B cell (primary cell): ENCODE measurements at regions not wholly inside any gene's neighbourhood (a gene's known extent, or its start where the extent isn't known, plus 50 kb on each side); places are given as distances from the start of the nearest gene placed in this dataset.

Source experiments
- ATAC-seq: fragments of 200-7000 bp; cut with Tn5 transposase; one replicate; pipeline ENCODE4 v1.10.0; 2021; ENCODE audit warnings: low read depth, mild to moderate bottlenecking, moderate number of reproducible peaks, moderate library complexity
- CTCF ChIA-PET: fragments of 350-600 bp; sonication (Branson Sonifier 250); formaldehyde crosslinking; loops from one replicate; lab custom pipeline; 2021; ENCODE audit warnings: antibody characterized with exemption, inconsistent platforms; lab: Charles Lee
- POLR2A ChIA-PET: fragments of 350-600 bp; sonication (Branson Sonifier 250); formaldehyde crosslinking; loops from one replicate; lab custom pipeline; 2021; ENCODE audit warnings: antibody characterized with exemption; lab: Charles Lee
- DNase-seq: peaks from one replicate; pipeline ENCODE4 v3.0.0; 2013
- H2AFZ ChIP-seq: 2 replicates; pipeline ENCODE4 v1.6.1; 2012; ENCODE audit warnings: mild to moderate bottlenecking, low read depth, low read length; ENCODE audit not compliant: insufficient read depth, poor library complexity, severe bottlenecking
- H3K27ac ChIP-seq, 2 donors: 1 replicate in 1 of 2; 2 replicates in 1 of 2; pipeline ENCODE4 v1.5.1; 2012 to 2013; ENCODE audit warnings: low read length in 2 of 2, mild to moderate bottlenecking in 2 of 2, moderate library complexity in 1 of 2
- H3K27me3 ChIP-seq, 4 experiments: fragments of 200-600 bp in 1 of 4; sonication (generic) in 1 of 4; replicated peaks in 1 of 4; 1 replicate in 2 of 4; 2 replicates in 2 of 4; pipeline versions ENCODE4 v1.6.1 to v1.7.0; 2013 to 2016; ENCODE audit warnings: low read length in 3 of 4, mild to moderate bottlenecking in 2 of 4, mixed read lengths in 1 of 4, moderate library complexity in 1 of 4; ENCODE audit not compliant: insufficient read depth in 4 of 4, control insufficient read depth in 3 of 4; ENCODE audit errors: control extremely low read depth in 1 of 4
- H3K36me3 ChIP-seq, 2 experiments: replicated peaks in 1 of 2; 1 replicate in 1 of 2; 2 replicates in 1 of 2; pipeline versions ENCODE4 v1.6.1 to v1.7.1; 2013; ENCODE audit warnings: low read length in 1 of 2; ENCODE audit not compliant: insufficient read depth in 2 of 2, control insufficient read depth in 1 of 2; ENCODE audit errors: control extremely low read depth in 1 of 2, extremely low read depth in 1 of 2
- H3K4me1 ChIP-seq, 2 donors: fragments of 200-600 bp in 1 of 2; sonication (generic) in 1 of 2; 1 replicate in 1 of 2; 2 replicates in 1 of 2; pipeline versions ENCODE4 v1.5.1 to v1.6.1; 2013 to 2017; ENCODE audit warnings: low read length in 2 of 2; ENCODE audit not compliant: control insufficient read depth in 2 of 2, insufficient read depth in 2 of 2
- H3K4me2 ChIP-seq: replicated peaks from 2 replicates; pipeline ENCODE3; 2012; ENCODE audit warnings: mild to moderate bottlenecking, low read depth, low read length; ENCODE audit not compliant: poor library complexity, severe bottlenecking
- H3K4me3 ChIP-seq, 5 experiments: fragments of 200-600 bp in 1 of 5; sonication (generic) in 1 of 5; 1 replicate in 3 of 5; 2 replicates in 2 of 5; pipeline versions ENCODE4 v1.5.1 to v1.7.0; 2011 to 2016; ENCODE audit warnings: low read length in 4 of 5, mild to moderate bottlenecking in 4 of 5, low read depth in 2 of 5, control low read depth in 1 of 5, moderate library complexity in 1 of 5; ENCODE audit not compliant: insufficient read depth in 1 of 5; ENCODE audit errors: control extremely low read depth in 1 of 5, extremely low read depth in 1 of 5
- H3K79me2 ChIP-seq: fragments of 200-600 bp; sonication (generic); one replicate; pipeline ENCODE4 v1.6.0; 2016; ENCODE audit warnings: low read length; ENCODE audit not compliant: control insufficient read depth, insufficient read depth
- H3K9ac ChIP-seq: fragments of 200-600 bp; sonication (generic); 2 replicates; pipeline ENCODE4 v1.6.1; 2017; ENCODE audit warnings: mild to moderate bottlenecking, low read length, moderate library complexity
- H3K9me3 ChIP-seq, 3 donors: one replicate each; pipeline versions ENCODE4 v1.6.1 to v1.7.1; 2013; ENCODE audit warnings: low read length in 2 of 3; ENCODE audit not compliant: control insufficient read depth in 2 of 3, insufficient read depth in 1 of 3; ENCODE audit errors: control extremely low read depth in 1 of 3
- H4K20me1 ChIP-seq: 2 replicates; pipeline ENCODE4 v1.6.0; 2012; ENCODE audit warnings: mild to moderate bottlenecking, low read length; ENCODE audit not compliant: insufficient read depth, control insufficient read depth, poor library complexity, severe bottlenecking
- H3K27ac Mint-ChIP-seq: one replicate; pipeline ENCODE4 v1.8.0; 2021; ENCODE audit warnings: mixed read lengths
- H3K27me3 Mint-ChIP-seq: one replicate; pipeline ENCODE4 v1.8.0; 2021; ENCODE audit warnings: mixed read lengths
- H3K4me1 Mint-ChIP-seq: one replicate; pipeline ENCODE4 v1.8.0; 2021; ENCODE audit warnings: mixed read lengths
- H3K4me3 Mint-ChIP-seq: one replicate; pipeline ENCODE4 v1.8.0; 2021; ENCODE audit warnings: mixed read lengths
- H3K9me3 Mint-ChIP-seq: one replicate; pipeline ENCODE4 v1.8.0; 2022; ENCODE audit warnings: mixed read lengths; ENCODE audit not compliant: insufficient read depth
- CTCF ChIP-seq: fragments of 200-600 bp; IDR thresholded peaks from one replicate; pipeline ENCODE4 v1.8.0; 2022; ENCODE audit warnings: antibody characterized with exemption, mild to moderate bottlenecking
- EZH2 ChIP-seq: IDR thresholded peaks from 2 replicates; pipeline ENCODE4 v1.6.1; 2012; ENCODE audit warnings: borderline replicate concordance, low read depth, mild to moderate bottlenecking, moderate library complexity, low read length; ENCODE audit not compliant: insufficient read depth, poor library complexity, severe bottlenecking
- WGBS: methylation state at CpG from one replicate; pipeline ENCODE4 v1.1.5; 2013; ENCODE audit warnings: missing lambda C conversion rate; ENCODE audit not compliant: insufficient coverage; 5-methylcytosine and 5-hydroxymethylcytosine counted together
- intact Hi-C: fragments of 100-400 bp; cut with micrococcal nuclease; formaldehyde crosslinking; loops from one replicate; pipeline ENCODE4 v1.10.0; 2022

- Mint-ChIP-seq H3K4me1 (no peaks in the 10 kb centered on the region), H3K9me3 (no peaks in the 10 kb centered on the region)
- intact Hi-C loops, result no loop called here
Observed at GRCh38 chr11:87397011-87397865, 359.5 kb downstream of the TMEM135 start.

More at GRCh38 chr11:87397011-87397865, 359.5 kb downstream of the TMEM135 start:
- Histone ChIP-seq H4K20me1 (no peaks in the 10 kb centered on the region), H3K9ac (no peak overlapping the region), H3K27me3 (no peaks in the 10 kb centered on the region), H3K36me3 (no peaks in the 10 kb centered on the region), H3K4me1 (no peaks in the 10 kb centered on the region), H3K4me3 (no peak overlapping the region), H3K4me2 (no peak overlapping the region), H3K79me2 (no peaks in the 10 kb centered on the region), H3K9me3 (peaks cover 0 to 1% (median 0%) of the 10 kb centered on the region in 3 donors), H2AFZ (no peak overlapping the region), H3K27ac (no peak overlapping the region)
- Mint-ChIP-seq H3K27ac (no peak overlapping the region), H3K27me3 (no peaks in the 10 kb centered on the region), H3K4me3 (no peak overlapping the region)
- CTCF ChIA-PET, result interaction anchor here (1.3 kb wide), 1 partner anchor 22 kb away, joined by 5 read pairs; no protein-coding TSS in a partner anchor
- POLR2A ChIA-PET, result no interaction called here
- ATAC-seq (no peak), DNase-seq (no peak)
- TF ChIP-seq CTCF (no peak), EZH2 (no peak)
- 67% methylated on average over 1 of the region's 5 CpGs for WGBS
